ENCODE measurements at regions not wholly inside any gene's neighbourhood (a gene's known extent, or its start where the extent isn't known, plus 50 kb on each side); places are given as distances from the start of the nearest gene placed in this dataset.

DNA sequence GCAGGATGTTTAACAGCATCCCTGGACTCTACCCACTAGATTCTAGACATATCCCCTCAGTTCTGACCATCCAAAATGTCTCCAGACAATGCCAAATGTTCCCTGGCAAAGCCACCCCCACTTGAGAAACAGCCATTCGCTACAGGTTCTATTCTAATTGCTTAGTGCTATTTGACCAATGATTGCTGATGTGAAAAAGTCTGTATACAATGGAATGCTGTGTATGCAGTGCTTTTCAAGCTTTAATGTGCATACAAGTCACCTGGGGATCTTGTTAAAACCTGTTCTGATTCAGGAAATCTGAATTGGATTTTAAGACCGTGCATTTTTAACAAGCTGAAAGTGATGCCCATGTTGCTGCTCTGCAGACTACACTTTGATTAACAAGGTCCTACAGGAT lies 331.8 kb upstream of the KLF12 start:
- no peak for TF ChIP-seq CTCF (IDR thresholded peaks at IDR 0.05; ENCODE audit: insufficient read depth, low read depth, low read length, missing control alignments)
- H3K4me3 ChIP-seq (ENCODE audit: low read length) = no peak overlapping the region
- peak; percentile 40 for DNase-seq (ENCODE audit: low read depth)

DNA sequence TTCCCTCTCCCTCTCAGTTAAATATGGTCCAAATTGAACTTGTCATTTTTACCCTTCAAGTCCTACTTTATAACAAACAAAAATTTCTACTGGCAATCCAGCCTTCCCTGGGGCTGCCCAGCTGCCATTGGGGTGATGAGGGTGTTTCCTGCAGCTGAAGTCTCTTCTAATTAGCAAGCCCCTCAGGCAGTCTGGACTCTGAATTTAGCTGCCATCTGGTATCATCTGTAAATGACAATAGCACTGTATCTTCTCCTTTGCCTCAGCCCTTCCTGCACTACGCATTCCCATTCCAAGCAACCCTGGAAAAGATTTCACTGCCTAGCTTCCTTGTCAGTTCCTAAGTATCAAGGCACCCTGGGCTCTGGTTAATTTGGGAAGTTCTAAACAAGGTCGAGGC lies 331.1 kb upstream of the KLF12 start:
- no peak for TF ChIP-seq CTCF (IDR thresholded peaks at IDR 0.05; ENCODE audit: insufficient read depth, low read depth, low read length, missing control alignments)
- DNase-seq (ENCODE audit: low read depth) = no peak
- no peak overlapping the region for H3K4me3 ChIP-seq (ENCODE audit: low read length)

GRCh38 chr13:74464670-74465069 lies 330.5 kb upstream of the KLF12 start:
- TF ChIP-seq CTCF (IDR thresholded peaks at IDR 0.05; ENCODE audit: insufficient read depth, low read depth, low read length, missing control alignments) = no peak
- DNase-seq (ENCODE audit: low read depth) = no peak
- H3K4me3 ChIP-seq (ENCODE audit: low read length) = no peak overlapping the region

DNA sequence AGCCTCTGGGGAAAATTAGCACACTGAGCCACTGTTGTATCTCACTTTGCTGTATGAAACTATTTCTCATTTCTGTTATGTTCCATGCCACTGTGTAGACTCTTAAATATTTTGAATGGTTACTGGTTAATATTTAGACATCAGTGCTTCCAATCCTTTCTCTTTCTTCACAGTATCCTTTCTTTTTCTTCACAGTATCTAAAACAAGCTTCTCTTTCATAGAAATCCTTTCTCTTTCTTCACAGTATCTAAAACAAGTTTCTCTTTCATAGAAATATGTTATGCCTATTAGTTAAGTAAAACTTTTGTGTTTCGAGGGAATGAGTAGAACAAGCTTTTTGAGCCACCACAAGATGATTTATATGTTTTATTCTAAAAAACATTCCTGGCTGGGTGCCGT lies 326.8 kb upstream of the KLF12 start:
- no peak overlapping the region for H3K4me3 ChIP-seq (ENCODE audit: low read length)
- no peak for TF ChIP-seq CTCF (IDR thresholded peaks at IDR 0.05; ENCODE audit: insufficient read depth, low read depth, low read length, missing control alignments)
- DNase-seq (ENCODE audit: low read depth) = no peak

GRCh38 chr13:74452881-74453280 lies 318.7 kb upstream of the KLF12 start:
- H3K4me3 ChIP-seq (ENCODE audit: low read length) = no peak overlapping the region
- no peak for TF ChIP-seq CTCF (IDR thresholded peaks at IDR 0.05; ENCODE audit: insufficient read depth, low read depth, low read length, missing control alignments)
- peak; percentile 60 for DNase-seq (ENCODE audit: low read depth)

DNA sequence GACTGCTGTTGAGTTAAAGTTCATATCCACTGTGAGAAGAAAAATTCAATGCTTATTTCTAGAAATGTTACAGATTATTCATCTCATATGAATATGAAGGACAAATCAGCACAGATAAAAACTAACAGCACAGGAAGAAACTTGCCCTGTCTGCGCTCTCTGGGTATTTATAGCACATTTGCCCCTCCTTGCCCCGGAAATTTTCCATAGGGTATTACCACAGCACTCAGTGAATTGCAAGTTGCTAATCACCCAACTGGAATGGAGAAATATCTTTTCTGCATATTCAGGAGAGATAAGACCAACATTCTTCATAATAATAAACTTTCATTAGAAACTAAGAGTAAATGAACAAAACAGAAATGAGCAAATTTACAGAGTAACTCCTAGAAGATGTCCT lies 318.0 kb upstream of the KLF12 start:
- peak; percentile 91 for DNase-seq (ENCODE audit: low read depth)
- TF ChIP-seq CTCF (IDR thresholded peaks at IDR 0.05; ENCODE audit: insufficient read depth, low read depth, low read length, missing control alignments) = no peak

GRCh38 chr13:74450964-74451363 lies 316.8 kb upstream of the KLF12 start:
- DNase-seq (ENCODE audit: low read depth) = peak; percentile 56
- no peak overlapping the region for H3K4me3 ChIP-seq (ENCODE audit: low read length)
- no peak for TF ChIP-seq CTCF (IDR thresholded peaks at IDR 0.05; ENCODE audit: insufficient read depth, low read depth, low read length, missing control alignments)

More for the DNA sequence above, 318.0 kb upstream of the KLF12 start:
- H3K4me3 ChIP-seq (ENCODE audit: low read length) = no peak overlapping the region
